ENCODE measurements at regions not wholly inside any gene's neighbourhood (a gene's known extent, or its start where the extent isn't known, plus 50 kb on each side); places are given as distances from the start of the nearest gene placed in this dataset.

DNA sequence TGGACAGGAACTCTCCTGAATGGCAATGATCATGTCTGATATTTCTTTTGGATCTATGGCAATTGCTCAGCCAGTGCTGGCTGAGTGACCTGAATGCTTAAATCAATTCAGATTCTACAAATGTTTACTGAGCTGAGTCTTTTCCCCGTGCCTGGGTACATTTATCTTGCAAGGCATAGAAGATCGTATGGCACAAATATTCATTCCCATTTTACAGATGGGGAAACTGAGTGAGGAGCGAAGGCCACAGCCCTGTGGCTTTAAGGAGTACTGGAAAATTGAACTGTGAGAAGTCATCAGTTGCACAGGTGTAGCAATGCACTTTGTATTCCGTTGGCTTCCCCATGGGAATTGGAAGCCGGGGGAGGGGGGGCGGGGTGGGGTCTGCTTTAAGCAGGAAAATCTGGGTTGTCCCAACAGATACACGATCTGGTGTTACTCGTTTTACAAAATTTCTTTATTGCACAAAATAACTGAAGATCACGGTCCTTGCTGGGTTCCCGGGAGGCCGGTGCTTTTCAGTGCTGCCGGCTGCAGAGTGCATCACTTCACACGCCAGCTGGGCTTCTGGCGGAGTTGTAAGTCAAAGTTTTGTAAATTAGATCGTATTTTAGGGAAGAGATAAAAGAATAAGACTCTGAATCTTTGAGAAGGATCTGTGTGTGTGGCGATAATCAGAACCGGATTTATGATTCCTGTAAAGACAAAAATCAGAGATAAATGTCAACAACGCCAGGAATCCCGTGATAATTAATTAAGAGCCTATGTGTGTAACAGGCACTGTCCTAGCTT, 75.0 kb upstream of the MAP1LC3B2 start:
- DNase-seq (ENCODE audit: low read depth in 2 of 2) = no peak

- DNase-seq (ENCODE audit: low read depth in 2 of 2) = no peak
Measured at GRCh38 chr12:116484807-116485206, 74.4 kb upstream of the MAP1LC3B2 start.

DNA sequence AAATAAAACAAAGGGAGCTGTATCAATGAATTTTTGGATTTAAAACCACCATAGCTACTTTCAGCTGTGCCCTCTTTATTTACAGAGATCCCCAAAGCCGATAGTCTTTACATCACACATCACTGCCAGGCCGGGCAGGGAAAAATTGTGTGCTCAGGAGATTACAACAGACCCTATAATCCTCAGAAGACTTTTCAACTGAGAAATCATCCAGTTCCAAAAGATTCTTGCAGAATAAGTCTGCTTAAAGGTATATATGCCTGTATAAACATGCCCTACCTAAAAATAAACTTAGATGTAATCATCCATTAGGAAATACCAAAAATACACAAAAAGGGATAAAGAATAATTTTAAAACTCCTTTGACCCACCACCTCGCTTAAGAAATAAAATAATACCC, 70.1 kb upstream of the MAP1LC3B2 start:
- no peak for DNase-seq (ENCODE audit: low read depth in 2 of 2)

GRCh38 chr12:116490471-116490870, 68.7 kb upstream of the MAP1LC3B2 start:
- DNase-seq (ENCODE audit: low read depth in 2 of 2) = no peak

DNA sequence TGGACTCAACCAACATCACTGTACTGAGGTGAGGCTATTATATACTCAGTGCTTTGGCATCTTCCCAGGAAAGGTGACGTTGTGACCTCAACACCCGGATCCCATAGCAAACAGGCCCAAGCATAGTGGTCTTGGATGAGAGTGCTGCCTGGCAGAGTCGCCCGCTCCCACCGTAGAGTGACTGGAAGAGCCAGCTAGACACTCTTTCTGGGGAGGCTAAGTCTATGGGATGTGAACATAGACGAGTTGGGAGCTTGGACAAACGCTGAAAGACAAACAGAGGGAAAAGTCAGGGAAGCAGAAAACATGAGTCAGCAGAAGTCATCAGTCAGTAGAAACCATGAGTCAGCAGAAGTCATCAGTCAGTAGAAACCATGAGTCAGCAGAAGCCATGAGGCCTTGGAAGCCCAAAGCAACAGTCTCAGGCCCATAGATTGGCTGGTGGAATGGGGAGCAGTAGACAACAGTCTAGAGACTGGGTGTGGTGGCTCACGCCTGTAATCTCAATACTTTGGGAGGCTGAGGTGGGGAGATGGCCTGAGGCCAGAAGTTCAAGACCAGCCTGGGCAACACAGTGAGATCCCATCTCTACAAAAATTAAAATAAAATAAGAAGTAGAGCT, 66.4 kb upstream of the MAP1LC3B2 start:
- DNase-seq (ENCODE audit: low read depth in 2 of 2) = peak; percentile 41 to 47

- no peak for DNase-seq (ENCODE audit: low read depth in 2 of 2)
Measured at GRCh38 chr12:116495260-116495659, 63.9 kb upstream of the MAP1LC3B2 start.

DNA sequence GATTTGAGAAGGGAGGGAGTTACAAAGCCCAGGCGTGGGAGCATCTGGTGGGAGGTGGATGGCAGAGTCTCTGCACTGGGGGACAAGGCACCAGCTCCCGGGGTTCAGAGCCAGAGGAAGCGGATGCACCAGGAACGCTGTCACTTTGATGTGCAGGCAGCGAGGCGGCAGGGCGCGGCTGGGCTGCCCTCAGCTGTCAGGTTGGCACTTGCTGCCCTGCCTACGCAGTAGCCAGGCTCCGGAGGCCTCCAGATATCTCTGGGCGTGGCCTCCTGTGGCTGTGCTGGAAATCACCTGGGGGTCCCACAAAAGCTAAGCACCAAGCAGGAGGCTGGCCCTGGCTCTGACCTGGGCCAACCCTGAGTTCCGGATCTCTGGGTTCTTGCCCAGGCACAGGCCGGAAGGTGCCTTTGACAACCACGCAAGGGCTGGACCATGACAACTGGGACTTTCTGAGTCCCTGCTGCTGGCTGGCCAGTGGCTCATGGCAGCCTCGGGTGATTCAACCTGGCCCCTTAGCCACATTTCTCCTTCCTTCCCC, 62.1 kb upstream of the MAP1LC3B2 start:
- no peak for DNase-seq (ENCODE audit: low read depth in 2 of 2)

GRCh38 chr12:116498471-116498870, 60.7 kb upstream of the MAP1LC3B2 start:
- DNase-seq (ENCODE audit: low read depth in 2 of 2) = peak; percentile 87 to 88

DNA sequence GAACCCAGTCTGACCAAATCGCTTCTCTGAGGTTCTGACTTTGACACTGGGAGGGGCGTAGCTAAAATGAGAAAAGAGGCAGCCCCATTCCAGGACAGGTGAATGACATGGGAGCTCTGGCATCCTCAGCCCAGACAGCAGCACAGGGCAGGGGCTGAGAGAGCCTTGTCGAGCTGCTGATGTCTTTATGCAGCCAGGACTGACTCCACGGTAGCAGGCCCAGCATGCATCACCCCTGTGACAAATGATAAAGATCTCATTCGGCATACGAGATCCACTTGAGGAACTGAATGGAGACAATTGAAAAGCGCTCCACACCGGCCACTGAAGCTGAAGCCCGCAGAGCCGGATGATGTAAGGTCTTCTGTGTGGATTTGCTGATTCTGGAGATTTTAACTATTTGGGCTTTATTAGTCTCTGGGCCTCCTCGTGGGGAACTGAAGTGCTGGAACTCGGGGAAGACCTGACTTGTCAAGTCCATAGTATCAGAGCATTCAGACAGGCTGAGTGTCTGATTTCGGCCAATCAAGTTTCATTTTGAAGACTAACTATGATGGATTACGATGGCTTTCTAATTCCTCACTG, 56.9 kb upstream of the MAP1LC3B2 start:
- DNase-seq (ENCODE audit: low read depth in 2 of 2) = no peak

DNA sequence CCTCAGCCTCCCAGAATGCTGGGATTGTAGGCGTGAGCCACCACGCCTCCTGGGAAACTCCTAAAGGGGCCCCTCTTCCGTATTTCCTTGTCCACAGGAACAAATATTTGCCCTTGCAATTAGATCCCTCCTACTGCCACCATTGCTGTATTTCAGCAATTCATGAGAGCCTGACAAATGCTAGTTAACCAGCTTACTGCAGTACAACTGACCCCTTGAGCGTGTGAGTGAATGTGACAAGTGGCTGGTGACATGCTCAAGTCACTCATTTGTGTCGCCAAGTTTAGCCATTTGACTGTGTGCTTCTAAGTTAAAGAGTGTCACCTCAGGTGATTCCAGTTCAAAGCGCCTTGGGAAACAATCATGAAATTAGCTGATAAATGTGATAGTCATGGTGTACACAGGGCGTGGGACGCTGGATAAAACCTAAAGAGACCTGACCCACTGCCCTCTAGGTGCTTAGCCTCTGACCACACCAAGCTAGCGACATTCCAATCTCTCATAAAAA, 56.1 kb upstream of the MAP1LC3B2 start:
- DNase-seq (ENCODE audit: low read depth in 2 of 2) = no peak

GRCh38 chr12:116504438-116504837, 54.7 kb upstream of the MAP1LC3B2 start:
- no peak for DNase-seq (ENCODE audit: low read depth in 2 of 2)

DNA sequence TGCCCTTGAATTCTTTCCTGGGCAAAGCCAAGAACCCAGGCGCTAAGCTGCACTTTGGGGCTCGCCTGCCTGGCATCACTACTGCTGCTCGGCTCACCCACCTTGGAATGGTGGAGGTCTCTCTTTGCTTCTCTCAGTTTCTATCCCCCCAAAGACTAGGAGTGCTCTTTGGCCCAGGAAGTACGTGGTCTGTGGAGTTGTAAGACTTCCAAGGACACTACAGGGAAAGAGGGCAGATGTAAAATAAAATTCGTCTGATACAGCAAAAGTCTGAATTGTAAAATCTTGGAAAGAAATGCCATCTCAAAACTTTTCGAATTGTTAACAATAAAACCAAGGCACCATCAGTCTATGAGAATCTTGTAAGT, 52.5 kb upstream of the MAP1LC3B2 start:
- DNase-seq (ENCODE audit: low read depth in 2 of 2) = no peak

DNA sequence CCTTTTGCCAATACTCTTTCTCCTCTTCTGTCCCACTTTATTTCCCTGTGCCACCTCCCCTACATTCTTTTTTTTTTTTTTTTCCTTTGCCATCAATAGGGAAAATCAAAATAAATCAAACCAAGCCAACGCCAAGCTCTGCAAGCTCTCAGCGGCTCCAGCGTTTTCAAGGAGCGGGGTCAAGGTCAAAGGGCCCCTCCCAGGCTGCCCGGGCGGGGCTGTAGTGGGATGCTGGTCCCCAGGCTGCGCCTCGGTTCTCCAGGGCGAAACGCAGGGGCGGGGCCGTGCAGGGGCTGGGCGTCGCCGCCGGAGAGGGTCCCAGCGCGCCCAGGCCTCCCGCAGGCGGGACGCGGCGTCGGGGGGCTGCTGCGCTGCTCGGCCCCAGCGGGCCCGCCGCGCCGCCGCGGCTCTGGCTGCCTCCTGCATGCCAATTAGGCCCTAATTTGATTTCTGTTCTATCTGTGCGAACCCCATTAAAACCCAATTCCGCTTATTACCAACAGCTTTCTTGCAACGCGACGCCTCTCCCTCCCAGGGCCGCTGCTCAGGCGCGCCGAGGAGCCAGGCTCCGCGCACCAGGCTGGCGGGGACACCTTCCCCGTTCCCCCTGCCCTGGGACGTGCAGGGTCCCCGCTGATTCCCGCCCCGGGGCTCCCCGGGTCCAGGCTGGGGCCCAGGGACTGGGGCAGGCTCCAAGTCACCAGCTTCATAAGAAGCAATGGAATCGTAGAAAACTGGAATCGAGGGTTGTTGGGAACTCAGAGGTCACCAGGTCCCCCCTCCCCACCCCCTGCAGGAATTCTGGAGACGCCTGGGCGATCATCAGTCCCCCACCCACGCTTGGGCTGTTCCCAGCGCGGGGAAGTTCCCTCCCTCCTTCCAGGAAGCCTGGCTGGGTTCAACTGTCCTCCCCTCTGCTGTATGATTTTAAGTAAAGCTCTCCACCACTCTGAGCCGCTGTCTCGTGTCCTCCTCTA, 50.7 kb upstream of the MAP1LC3B2 start:
- DNase-seq (ENCODE audit: low read depth in 2 of 2) = no peak

Data from fibroblast of skin of left biceps (primary cell).